LHCN-M2 (cell line): ENCODE measurements at regions not wholly inside any gene's neighbourhood (a gene's known extent, or its start where the extent isn't known, plus 50 kb on each side); places are given as distances from the start of the nearest gene placed in this dataset.

Source experiments
- DNase-seq: peaks from one replicate; pipeline ENCODE4 v3.0.0-alpha.2; 2012; ENCODE audit warnings: low read depth

DNA sequence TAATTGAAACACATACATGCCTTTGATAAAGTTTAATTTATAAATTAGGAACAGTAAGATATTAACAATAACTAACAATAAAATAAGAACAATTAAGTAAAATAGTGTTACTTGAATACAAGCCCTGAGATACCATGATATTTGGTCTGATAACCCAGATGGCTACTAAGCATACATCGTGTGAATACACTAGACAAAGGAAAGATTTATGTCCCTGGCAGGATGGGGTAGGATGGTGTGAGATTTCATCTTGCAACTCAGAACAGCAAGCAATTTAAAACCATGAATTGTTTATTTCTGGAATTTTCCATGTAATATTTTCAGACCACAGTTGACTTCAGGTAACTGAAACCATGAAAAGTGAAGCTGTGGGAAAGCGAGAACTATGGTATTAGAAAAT is 169.5 kb downstream of the DIPK2A start:
- DNase-seq: no peak

DNA sequence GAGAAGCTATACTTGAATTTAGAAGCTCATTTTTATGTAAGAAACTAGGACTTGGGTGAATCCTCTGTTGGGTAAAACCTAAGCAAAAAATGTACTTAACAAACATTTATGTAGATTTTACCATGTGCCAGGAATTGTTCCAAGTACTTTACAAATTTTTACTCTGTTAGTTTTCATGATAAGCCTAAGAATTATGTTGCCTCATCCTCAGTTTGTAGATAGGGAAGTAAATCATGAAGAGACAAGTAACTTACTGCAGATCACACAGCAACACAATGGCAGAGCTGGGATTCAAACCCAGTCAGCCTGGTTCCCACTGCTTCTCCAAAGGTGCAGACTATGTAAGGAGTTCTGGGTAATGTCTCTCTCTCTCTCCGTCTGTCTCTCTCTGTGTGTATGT is 169.9 kb downstream of the DIPK2A start:
- no peak for DNase-seq

DNA sequence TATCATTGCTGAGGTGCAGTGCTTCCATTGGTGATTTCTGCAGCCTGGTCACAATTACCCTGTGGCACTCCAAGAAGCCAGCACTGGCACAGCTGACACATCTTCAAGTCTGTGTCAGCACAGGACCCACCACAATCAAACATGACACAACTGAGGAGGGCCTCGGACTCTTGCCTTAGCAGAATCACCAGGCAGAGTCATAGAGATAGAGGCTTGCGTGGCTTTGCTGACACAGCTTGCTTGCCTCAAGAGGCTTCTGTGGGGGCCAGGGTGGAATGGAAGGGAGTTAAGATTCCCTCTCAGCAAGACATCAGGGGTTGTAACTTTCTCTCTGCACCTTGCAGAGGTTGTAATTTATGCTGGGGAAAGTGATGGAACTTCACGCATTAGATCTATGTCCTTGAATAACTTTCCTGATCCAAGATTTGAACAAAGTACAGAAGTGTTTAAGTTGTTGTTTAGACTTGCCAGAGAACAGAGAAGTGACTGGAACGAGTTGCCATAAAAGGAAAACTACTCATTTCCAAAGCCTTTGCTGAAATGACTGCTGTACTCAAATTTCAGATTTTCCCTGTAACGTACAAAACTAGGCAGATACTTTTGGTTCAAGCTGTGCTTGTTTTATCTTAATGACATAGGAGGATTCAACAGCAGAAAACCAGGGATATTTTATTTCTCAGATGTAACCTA is 170.7 kb downstream of the DIPK2A start:
- DNase-seq: peak; percentile 82

DNA sequence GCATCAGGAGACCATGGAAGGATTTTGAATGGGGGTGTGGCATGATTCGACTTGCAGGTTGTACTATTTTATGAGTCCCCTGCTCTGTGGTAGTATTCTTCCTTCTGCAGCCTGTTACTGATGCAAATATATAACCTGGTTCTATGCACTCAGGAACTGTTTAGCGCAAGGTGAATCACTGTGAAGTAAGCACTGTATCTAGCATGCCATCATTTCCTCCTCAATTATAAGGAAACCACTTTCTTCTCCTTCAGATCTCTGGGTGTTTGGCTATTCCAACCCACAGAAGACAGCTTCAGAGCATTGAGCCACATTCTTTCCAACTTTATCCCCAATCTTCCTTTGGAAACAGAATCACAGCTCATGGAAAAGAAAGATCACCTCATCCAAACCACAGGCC is 176.7 kb downstream of the DIPK2A start:
- no peak for DNase-seq

DNA sequence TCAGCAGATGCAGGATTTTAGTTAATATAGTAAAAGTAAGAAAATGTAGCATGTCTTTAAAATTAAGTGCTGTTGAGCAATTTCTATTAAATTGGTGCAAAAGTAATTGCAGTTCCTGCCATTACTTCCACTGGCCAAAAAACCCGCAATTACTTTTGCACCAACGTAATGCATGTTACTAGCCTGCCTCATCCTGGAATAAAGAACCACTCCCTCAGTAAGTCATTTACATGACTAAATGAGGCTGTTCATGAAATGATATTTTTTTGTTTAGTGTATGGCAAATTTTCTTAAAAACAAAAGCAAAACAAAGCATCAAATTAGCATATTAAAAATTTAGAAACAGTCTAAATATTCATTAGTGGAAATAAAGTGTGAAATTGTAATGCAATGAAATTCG is 180.4 kb downstream of the DIPK2A start:
- no peak for DNase-seq

DNA sequence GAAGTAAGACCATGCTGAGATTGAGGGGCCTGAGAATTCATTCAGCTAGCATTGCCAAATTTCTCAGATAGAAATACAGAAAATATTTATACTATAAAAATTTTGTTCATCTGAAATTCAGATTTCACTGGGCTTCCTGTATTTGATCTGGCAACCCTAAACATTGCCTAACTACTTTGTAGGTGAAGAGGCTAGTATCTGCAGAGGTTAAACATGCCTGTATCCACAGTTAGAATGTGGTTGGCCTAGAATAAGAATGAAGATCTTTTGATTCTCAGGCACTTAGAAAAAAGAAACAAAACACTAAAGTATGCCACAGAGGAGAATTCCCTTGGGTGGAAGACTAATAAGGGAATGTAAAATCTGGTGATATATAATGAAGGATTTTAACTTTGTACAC is 189.0 kb downstream of the DIPK2A start:
- no peak for DNase-seq

DNA sequence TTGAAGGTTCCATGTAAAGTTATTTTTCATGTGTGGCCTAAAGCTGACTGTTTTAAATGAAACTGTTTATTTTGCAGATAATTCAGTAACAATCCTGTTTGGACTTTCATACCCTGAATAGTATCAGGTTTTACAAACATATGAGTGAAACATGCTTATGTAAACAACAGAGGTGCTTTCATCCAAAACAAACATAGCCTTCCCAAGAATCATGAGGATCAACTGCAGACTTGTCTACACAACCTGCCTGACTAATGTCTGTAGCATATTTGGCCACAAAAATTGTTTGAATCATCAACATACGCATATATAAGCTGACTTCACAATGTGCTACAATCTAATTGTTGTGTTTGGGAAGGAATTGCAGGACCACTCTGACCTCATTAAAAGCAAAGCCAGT is 190.4 kb downstream of the DIPK2A start:
- peak; percentile 82 for DNase-seq

DNA sequence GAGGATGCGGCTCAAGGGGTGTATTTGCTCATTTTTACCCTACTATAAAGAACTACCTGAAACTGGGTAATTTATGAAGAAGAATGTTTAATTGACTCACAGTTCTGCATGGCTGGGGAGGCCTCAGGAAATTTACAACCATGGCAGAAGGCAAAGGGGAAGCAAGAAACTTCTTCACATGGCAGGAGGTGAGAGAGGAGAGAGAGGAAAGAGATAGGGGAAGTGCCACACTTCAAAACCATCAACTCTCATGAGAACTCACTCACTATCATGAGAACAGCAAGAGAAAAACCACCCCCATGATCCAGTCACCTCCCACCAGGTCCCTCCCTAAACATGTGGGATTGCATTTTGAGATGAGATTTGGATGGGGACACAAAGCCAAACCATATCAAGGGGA is 192.7 kb downstream of the DIPK2A start:
- DNase-seq: no peak

DNA sequence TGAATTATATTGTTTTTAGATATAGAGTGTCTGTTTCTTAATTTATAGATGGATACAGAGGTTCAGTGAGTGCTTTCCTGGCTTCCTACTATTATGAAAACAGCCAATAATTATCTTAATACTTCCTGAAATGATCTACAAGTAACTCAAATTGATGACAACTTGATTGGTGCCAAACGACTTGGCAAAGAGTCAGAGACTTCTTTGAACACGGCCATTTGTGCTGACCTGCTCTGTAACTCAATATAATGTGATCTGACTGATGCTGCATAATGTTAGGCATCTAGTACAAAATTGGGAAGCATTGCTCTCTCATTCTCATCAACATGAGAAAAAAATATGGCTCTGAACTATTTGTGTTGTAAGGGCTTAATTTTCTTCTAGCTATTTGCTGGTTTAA is 193.9 kb downstream of the DIPK2A start:
- no peak for DNase-seq

DNA sequence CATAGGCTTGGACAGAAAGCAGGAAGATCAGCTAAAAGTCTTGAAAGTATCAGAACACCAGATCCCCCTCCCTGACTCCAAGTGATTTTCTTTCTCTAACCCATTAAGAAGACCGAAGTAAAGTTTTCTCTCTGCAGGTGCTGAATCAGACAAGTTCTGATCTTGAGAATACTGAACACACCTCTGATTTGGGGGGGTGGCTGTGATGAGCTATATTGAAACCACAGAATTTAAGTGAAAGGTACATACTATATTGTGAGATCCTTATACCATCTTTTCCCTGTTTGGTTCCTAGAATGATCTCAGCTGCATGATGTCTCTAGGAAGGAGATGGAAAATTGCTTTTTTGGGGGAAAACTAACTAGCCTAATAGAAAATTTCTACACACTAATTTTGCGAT is 196.0 kb downstream of the DIPK2A start:
- DNase-seq: no peak

DNA sequence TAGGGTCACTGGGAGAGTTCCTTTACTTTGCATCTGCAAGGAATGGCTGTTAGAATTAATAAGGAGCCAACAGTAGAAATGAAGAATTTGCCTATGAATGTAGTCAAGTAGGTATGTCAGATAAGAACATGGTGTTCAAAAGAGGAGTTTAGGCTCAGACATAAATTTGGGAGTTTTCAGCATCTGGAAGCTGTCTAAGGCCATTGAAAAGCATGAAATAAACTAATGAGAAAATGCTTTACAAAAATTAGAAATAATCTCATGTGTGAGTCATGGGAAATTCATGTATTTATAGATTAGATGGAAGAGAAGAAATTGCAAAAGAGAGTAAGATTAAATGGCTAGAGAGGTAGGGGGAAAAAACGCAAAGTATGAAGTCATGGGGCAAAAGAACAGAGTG is 201.9 kb downstream of the DIPK2A start:
- no peak for DNase-seq

DNA sequence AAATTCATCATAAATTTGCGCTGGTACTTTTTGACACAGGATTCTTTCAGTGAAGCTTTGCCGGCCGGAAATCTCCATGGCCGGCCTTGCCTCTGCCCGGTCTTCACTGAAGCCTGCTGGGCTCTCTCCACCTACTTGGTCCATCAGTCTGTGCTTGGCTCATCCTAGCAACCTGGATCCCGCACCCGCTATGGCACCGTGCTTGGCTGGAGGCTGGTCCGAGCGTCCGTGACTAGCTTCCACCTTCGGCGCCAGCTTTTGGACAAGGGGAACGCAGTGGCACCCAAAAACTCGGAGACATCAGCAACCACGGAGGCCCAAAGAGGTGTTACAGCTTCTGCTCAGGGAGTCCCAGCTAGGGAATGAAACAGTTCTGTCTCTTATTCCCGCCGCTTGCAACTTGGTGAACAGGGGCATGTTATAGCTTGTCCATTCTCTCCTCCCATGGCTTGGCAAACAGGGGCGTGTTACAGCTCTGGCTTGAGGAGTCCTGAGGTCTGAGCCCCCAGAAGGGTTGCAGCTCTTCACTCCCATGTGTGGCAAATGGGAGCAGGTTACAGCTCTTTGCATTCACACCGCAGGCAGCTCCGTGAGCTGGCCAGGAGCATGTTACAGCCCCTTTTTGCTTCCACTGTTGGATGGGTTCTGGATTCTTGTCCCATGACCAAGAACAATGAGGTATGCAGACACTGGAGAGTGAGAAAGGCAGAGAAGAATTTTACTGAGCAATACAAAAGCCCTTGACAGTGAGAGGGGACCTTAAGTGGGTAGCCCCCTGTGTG is 204.2 kb downstream of the DIPK2A start:
- DNase-seq: no peak

DNA sequence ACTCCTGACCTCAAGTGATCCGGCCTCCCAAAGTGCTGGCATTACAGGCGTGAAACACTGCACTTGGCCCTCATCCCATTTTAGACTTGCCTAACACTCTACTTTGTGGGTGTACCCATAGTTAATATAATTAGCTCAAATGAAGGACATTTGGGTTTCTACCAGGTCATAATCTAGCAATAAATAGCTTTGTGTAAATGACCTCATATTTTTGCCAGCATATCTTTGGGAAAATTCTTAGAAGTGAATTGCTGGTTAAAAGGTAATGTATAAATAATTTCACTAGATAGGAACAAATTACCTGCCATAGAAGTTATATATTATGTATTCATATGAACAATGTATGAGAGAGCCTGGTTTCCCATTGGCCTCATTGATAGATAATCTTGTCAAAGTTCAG is 206.0 kb downstream of the DIPK2A start:
- DNase-seq: no peak

DNA sequence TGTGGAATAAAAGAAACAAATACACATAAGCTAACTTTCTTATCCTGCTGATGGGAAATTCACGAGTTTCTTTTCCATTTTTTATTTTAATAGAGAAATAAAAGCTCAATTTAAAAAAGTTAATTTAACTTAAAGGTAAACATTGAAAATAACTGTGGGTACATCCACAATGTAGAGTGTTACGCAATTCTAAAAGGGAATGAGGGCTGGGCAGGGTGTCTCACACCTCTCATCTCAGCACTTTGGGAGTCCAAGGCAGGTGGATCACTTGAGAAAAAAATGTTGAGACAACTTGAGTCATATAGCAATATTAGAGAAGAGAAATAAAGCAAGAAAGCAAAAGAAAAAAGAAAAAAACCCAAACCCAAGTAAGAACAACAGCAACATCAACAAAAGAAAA is 207.0 kb downstream of the DIPK2A start:
- no peak for DNase-seq

DNA sequence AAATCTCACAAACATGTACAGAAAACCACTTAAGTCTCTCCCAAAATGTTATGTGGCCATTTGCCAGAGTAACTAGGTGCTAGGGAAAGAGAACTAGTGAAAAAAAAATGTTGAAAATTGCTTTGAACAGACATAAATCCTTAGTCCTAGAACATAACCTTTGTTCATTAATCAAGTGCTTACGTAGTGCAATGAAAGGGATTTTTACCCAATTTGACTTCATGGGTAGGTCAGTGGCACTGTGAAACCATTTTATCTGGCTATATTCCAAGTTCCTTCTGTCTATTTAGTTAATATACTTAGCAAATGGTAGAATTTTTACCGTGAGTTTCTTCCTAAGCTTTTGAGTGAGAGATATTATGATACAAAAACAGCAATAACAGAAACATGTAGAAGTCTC is 209.4 kb downstream of the DIPK2A start:
- DNase-seq: no peak

DNA sequence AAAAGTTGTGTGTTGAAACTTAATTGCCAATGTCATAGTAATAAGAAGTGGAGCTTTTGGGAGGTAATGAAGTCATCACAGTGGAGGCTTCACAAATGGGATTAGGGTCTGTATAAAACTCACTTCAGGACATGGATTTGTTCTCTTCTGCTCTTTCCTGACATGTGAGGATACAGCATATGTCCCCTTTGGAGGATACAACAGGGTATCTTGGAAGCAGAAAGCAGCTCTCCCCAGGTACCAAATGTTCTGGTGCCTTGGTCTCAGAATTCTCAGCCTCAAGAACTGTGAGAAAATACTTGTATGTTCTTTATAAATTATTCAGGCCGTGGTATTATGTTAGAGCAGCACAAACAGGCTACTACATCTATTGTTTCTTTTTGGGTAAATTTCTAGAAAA is 210.9 kb downstream of the DIPK2A start:
- DNase-seq: no peak

DNA sequence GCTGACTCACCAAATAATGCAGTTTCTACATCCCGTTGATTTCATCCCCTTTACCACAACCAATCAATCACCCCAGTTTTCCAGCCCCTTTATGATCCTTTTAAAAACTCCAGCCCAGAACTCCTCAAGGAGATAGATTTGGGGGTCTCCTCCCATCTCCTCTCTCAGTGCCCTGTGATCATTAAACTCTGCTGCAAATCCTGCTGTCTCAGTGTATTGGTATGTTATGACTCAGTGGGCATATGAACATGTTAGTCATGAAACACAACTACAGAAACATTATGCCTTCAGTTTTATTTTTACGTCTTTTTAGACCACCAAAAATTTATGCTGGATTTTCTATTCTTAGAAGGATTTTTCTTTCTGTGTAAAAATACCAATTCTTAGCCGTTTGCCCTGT is 213.7 kb downstream of the DIPK2A start:
- peak; percentile 38 for DNase-seq

DNA sequence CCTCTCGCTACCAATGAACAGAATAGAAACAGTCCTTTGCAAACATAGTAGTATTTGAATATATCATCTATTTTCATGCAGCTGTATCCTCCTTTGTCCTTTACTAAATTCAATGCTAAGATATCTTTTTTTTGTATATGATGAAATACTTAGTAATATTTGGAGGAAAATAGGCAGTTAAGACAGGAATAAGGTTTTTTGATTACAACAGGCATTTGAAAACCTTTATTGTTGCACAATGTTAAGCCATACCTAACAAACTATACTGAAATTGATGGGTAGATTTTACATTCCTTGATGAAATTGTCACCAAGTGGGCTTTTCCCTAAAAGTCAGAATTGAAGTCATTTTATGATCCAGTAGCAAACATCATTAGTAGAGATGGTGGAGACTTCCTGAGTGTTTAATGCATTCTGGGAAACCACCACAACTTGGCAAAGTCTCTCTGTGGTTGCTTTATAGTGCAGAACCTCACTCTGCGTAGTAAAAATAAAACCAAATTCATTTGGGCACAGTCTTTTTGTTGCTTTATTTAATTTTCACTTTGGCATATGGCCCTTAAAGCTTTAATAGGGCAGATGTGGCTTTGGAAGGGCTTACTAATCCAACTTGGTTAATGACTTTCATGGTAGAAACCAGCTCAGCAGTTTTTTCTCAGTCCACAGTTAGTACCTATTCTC is 216.0 kb downstream of the DIPK2A start:
- DNase-seq: peak; percentile 72

DNA sequence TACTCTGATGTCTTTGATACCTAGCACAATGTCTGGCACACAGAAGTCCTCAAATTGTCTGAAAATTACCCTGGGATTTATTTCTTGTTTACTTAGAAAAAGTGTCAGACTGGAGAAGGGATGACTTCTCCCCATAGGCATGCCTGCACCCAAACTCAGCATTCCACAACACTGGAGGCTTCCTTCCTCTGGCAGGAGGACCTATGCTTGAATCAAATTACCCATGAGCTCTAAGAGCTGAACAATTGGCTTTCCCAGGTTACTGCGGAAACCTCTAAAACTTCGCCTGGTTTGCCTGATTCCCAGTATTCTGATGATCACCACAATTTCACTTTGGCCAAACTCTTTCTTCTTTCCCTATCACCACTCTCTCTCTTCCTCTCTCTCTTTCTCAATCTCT is 217.4 kb downstream of the DIPK2A start:
- DNase-seq: peak; percentile 20

DNA sequence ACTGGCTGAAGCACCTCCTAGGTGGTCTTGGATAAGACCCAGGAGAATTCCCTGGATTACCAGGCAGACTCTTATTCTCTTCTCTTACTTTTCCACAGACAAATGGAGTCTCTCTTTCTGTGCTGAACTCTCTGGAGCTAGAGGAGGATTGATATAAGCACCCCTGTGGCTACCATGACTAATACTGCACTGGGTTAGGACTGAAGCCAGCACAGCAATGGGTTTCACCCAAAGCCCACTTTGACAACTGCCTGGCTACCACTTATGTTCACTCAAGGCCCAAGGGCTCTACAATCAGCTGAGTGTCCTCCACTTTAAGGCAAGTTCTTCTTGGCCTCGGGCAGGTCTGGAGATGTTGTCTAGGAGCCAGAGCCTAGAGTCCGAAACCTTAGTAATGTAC is 225.5 kb downstream of the DIPK2A start:
- no peak for DNase-seq

DNA sequence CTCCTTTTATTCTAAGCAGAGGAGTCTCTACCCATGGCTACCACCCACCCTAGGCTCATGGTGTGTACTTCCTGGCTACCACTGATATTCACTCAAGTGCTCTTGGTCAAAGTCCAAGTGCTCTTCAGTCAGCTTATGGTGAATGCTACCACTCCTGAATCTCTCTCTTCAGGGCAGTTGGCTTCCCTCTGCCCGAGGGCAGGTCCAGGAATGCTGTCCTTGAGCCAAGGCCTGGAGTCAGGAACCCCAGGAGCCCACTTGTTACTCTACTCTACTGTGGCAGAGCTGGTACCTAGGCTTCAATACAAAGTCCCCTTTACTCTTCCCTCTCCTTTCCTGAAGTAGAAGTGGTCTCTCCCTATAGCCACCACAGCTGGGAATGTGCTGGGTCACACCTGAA is 226.0 kb downstream of the DIPK2A start:
- no peak for DNase-seq

DNA sequence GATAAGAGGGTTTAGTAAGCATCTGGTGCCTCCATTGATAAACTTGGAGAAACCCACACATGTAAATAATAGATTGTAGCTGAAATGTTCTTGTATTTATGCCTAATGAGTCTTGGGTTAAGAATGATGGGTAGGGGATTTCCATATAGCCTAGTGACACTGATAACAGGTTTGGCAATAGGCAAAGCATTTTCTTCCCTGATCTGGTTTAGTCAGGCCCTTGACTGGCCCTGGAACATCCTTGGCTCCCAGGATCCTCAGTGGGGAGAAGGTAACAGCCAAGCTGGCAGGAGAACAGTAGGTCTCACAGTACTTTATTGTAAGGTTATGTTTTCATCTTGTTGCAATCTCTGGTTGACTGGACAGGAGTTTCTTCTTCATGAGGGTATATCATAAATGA is 228.4 kb downstream of the DIPK2A start:
- DNase-seq: no peak

DNA sequence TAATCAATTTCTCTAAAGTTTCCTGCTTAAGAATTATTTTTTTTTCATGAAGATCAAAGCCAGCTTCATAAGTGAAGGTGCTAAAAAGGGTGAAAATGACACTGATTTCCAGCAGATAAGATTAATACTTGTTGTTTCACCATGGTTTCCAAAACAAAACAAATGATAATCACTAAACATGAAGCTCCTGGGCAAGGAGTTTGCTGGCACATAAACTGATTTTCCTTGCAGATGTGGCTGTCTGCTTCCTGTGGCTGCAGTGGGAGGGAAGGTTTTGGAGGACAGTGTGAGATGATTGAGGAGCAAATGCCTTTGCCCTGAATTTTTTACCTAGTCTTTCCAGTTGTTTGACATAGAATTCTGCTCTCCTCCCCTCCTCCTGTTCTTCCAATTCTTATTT is 228.8 kb downstream of the DIPK2A start:
- no peak for DNase-seq
